MCF 10A (cell line): ENCODE measurements at regions not wholly inside any gene's neighbourhood (a gene's known extent, or its start where the extent isn't known, plus 50 kb on each side); places are given as distances from the start of the nearest gene placed in this dataset.

Experiments used
- BruUV-seq: library from RNA; stranded (reverse); fragments of 400-500 nt; replicated peaks from 2 replicates; lab custom pipeline; 2021; lab: Mats Ljungman, UMichigan
- CTCF ChIA-PET: fragments of 300-600 bp; sonication (Branson Sonifier 250); formaldehyde crosslinking; extraction: SDS; loops from one replicate; lab custom pipeline; 2021; ENCODE audit warnings: antibody characterized with exemption, inconsistent platforms; lab: Yijun Ruan, JAX
- POLR2A ChIA-PET: fragments of 300-600, 350-650 bp; sonication (Branson Sonifier 250); formaldehyde crosslinking; extraction: SDS; loops from one replicate; lab custom pipeline; 2020; ENCODE audit warnings: antibody characterized with exemption, inconsistent platforms; lab: Yijun Ruan, JAX
- DNase-seq: peaks from one replicate; pipeline ENCODE4 v3.0.0-alpha.2; 2018; ENCODE audit not compliant: unreplicated experiment
- H3K27ac Mint-ChIP-seq: one replicate; pipeline ENCODE4 v1.8.0; 2022; ENCODE audit warnings: mild to moderate bottlenecking, low read depth, mixed read lengths; ENCODE audit not compliant: unreplicated experiment
- H3K27me3 Mint-ChIP-seq: one replicate; pipeline ENCODE4 v1.8.0; 2022; ENCODE audit warnings: mixed read lengths; ENCODE audit not compliant: insufficient read depth, unreplicated experiment
- H3K36me3 Mint-ChIP-seq: one replicate; pipeline ENCODE4 v1.8.0; 2022; ENCODE audit warnings: mild to moderate bottlenecking, moderate library complexity, mixed read lengths; ENCODE audit not compliant: insufficient read depth, unreplicated experiment
- H3K4me1 Mint-ChIP-seq: one replicate; pipeline ENCODE4 v1.8.0; 2022; ENCODE audit warnings: mixed read lengths; ENCODE audit not compliant: insufficient read depth, unreplicated experiment
- H3K4me3 Mint-ChIP-seq: one replicate; pipeline ENCODE4 v1.8.0; 2022; ENCODE audit warnings: mild to moderate bottlenecking, moderate library complexity, mixed read lengths; ENCODE audit not compliant: unreplicated experiment
- H3K9me3 Mint-ChIP-seq: one replicate; pipeline ENCODE4 v1.8.0; 2022; ENCODE audit warnings: mixed read lengths; ENCODE audit not compliant: unreplicated experiment
- CTCF ChIP-seq: fragments of 200-600 bp; IDR thresholded peaks from one replicate; pipeline ENCODE4 v1.8.0; 2022; ENCODE audit warnings: antibody characterized with exemption, mild to moderate bottlenecking; ENCODE audit not compliant: unreplicated experiment
- intact Hi-C: fragments of 100-400 bp; cut with micrococcal nuclease; formaldehyde crosslinking; loops from 2 replicates; pipeline ENCODE4 v1.14.1; 2022

- Mint-ChIP-seq H3K4me3 (no peak overlapping the region), H3K27me3 (no peaks in the 10 kb centered on the region), H3K36me3 (no peaks in the 10 kb centered on the region), H3K9me3 (peaks cover under 1% of the 10 kb centered on the region), H3K27ac (no peak overlapping the region), H3K4me1 (no peaks in the 10 kb centered on the region)
- peak; percentile 56 for DNase-seq
- intact Hi-C loops, result no loop called here
- no peak for TF ChIP-seq CTCF
- BruUV-seq, result no TSS peak
- ChIA-PET CTCF (interaction anchor here (0.6 to 0.7 kb wide), 2 partner anchors 381 to 1326 kb away, joined by 3 read pairs; partner anchors contain the start of gene SMC2), POLR2A (no interaction called here)
Measured at GRCh38 chr9:103713631-103714030, 380.5 kb upstream of the SMC2 start.

- Mint-ChIP-seq H3K36me3 (no peaks in the 10 kb centered on the region), H3K9me3 (no peaks in the 10 kb centered on the region), H3K4me3 (no peak overlapping the region), H3K27ac (no peak overlapping the region), H3K27me3 (no peaks in the 10 kb centered on the region), H3K4me1 (no peaks in the 10 kb centered on the region)
- intact Hi-C loops, result no loop called here
- ChIA-PET POLR2A (no interaction called here), CTCF (interaction anchor here (0.6 kb wide), 1 partner anchor 84 kb away, joined by 3 read pairs; no protein-coding TSS in a partner anchor)
- no peak for TF ChIP-seq CTCF
- no peak for DNase-seq
- BruUV-seq, result no TSS peak
Measured at GRCh38 chr9:103714992-103715391, 379.1 kb upstream of the SMC2 start.

GRCh38 chr9:103721056-103721455 lies 373.1 kb upstream of the SMC2 start:
- intact Hi-C loops, result no loop called here
- H3K36me3 Mint-ChIP-seq, result no peaks in the 10 kb centered on the region
- POLR2A ChIA-PET, result no interaction called here
- BruUV-seq, result no TSS peak
- TF ChIP-seq CTCF, result no peak
- H3K4me3 Mint-ChIP-seq, result no peak overlapping the region
- H3K27ac Mint-ChIP-seq, result no peak overlapping the region
- H3K9me3 Mint-ChIP-seq, result no peaks in the 10 kb centered on the region
- H3K27me3 Mint-ChIP-seq, result no peaks in the 10 kb centered on the region
- no peak for DNase-seq
- CTCF ChIA-PET, result no interaction called here
- peaks cover 6% of the 10 kb centered on the region for H3K4me1 Mint-ChIP-seq

GRCh38 chr9:103730866-103731265 lies 363.2 kb upstream of the SMC2 start:
- H3K27me3 Mint-ChIP-seq, result no peaks in the 10 kb centered on the region
- BruUV-seq, result no TSS peak
- no peak overlapping the region for H3K4me3 Mint-ChIP-seq
- CTCF ChIA-PET, result interaction anchor here (0.6 to 0.7 kb wide), 2 partner anchors 40 to 1147 kb away, joined by 3 read pairs; no protein-coding TSS in a partner anchor
- H3K9me3 Mint-ChIP-seq, result no peaks in the 10 kb centered on the region
- no peaks in the 10 kb centered on the region for H3K36me3 Mint-ChIP-seq
- no peak for DNase-seq
- no peaks in the 10 kb centered on the region for H3K4me1 Mint-ChIP-seq
- peak overlapping the region; percentile 22 for H3K27ac Mint-ChIP-seq
- no peak for TF ChIP-seq CTCF
- intact Hi-C loops, result no loop called here
- POLR2A ChIA-PET, result no interaction called here
